Gastroesophageal sphincter (tissue), 3 donors: ENCODE measurements at regions not wholly inside any gene's neighbourhood (a gene's known extent, or its start where the extent isn't known, plus 50 kb on each side); places are given as distances from the start of the nearest gene placed in this dataset.

Source experiments
- POLR2A ChIP-seq, 2 donors: fragments of 450-650 bp; IDR thresholded peaks; one replicate each; pipeline ENCODE4 v1.6.1; 2017; ENCODE audit warnings: antibody characterized with exemption in 2 of 2, mild to moderate bottlenecking in 2 of 2, moderate library complexity in 1 of 2
- POLR2AphosphoS5 ChIP-seq: sonication (generic); formaldehyde crosslinking; IDR thresholded peaks from one replicate; pipeline ENCODE4 v1.6.1; 2017; ENCODE audit warnings: antibody characterized with exemption
- TF ChIP-seq, protein P1 (sequence below), 4 experiments: fragments of 200-600 bp in 2 of 4; fragments of 450-650 bp in 2 of 4; sonication (generic) in 1 of 4; IDR thresholded peaks; one replicate each; pipeline ENCODE4 v1.5.1; 2017 to 2019; ENCODE audit warnings: antibody characterized with exemption in 4 of 4, mild to moderate bottlenecking in 2 of 4, moderate library complexity in 2 of 4

DNA sequence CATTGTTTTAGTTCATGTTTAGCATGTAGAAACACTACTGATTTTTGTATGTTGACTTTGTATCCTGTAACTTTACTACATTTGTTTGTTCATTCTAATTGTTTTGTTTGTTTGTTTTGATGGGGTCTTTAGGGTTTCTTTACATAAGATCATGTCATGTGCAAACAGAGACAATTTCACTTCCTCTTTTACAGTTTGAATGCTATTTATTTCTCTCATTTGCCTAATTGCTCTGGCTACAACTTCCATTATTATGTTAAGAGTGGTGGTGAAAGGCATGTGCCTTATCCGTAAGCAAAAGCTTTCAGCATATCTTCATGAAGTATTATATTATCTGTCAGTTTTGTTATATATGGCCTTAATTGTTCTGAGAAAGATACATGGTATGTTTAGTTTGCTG is 571.1 kb downstream of the PCDH7 start:
- TF ChIP-seq, protein P1, sequence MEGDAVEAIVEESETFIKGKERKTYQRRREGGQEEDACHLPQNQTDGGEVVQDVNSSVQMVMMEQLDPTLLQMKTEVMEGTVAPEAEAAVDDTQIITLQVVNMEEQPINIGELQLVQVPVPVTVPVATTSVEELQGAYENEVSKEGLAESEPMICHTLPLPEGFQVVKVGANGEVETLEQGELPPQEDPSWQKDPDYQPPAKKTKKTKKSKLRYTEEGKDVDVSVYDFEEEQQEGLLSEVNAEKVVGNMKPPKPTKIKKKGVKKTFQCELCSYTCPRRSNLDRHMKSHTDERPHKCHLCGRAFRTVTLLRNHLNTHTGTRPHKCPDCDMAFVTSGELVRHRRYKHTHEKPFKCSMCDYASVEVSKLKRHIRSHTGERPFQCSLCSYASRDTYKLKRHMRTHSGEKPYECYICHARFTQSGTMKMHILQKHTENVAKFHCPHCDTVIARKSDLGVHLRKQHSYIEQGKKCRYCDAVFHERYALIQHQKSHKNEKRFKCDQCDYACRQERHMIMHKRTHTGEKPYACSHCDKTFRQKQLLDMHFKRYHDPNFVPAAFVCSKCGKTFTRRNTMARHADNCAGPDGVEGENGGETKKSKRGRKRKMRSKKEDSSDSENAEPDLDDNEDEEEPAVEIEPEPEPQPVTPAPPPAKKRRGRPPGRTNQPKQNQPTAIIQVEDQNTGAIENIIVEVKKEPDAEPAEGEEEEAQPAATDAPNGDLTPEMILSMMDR (IDR thresholded peaks at IDR 0.05) = no peak
- TF ChIP-seq POLR2AphosphoS5 = no peak
- TF ChIP-seq POLR2A (IDR thresholded peaks at IDR 0.05) = no peak
